Liver (tissue), 3 donors: ENCODE measurements at regions not wholly inside any gene's neighbourhood (a gene's known extent, or its start where the extent isn't known, plus 50 kb on each side); places are given as distances from the start of the nearest gene placed in this dataset.

ENCODE experiments used
- TAF1 ChIP-seq: conservative IDR thresholded peaks from 2 replicates; pipeline ENCODE4 v1.6.1; 2016; ENCODE audit warnings: antibody characterized with exemption, mild to moderate bottlenecking
- TF ChIP-seq, protein P1 (sequence below): fragments of 150-350 bp; IDR thresholded peaks from 2 replicates; pipeline ENCODE4 v1.5.1; 2017; ENCODE audit warnings: improper control_type of control experiment, low read depth, low read length; ENCODE audit not compliant: missing input control
- TF ChIP-seq, protein P2 (sequence below): IDR thresholded peaks from 2 replicates; pipeline ENCODE4 v1.6.1; 2016; ENCODE audit warnings: antibody characterized with exemption, mild to moderate bottlenecking
- donor health status: healthy.
- donor health status: healthy.

DNA sequence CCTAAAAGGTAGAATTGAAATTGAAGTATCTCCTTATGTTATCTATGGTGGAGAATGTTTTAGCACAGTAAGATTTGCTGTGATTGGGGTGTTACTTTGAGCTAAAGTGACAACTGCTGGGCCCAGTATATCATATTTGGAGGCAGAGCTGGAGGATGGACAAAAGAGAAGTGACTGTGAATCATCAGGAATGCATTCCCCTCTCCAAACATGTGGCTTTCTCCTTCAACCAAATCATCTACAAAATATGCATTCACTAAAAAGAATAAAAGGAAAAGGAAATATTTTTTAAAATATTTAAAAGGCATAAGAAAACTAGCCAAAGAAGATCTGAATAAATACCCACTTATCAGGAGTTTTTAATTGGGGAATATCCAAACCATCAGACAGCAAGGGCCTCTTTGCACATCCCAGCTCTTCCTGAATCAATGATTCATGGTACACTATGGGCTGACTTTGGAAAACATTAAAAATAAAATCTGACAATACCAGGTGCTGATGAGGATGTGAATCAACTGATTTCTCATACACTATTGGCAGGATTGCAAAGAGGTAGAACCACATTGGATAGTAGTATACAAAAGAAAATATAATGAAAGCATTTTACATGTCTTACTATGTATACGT, 671.7 kb upstream of the NR3C2 start:
- TF ChIP-seq, protein P1, sequence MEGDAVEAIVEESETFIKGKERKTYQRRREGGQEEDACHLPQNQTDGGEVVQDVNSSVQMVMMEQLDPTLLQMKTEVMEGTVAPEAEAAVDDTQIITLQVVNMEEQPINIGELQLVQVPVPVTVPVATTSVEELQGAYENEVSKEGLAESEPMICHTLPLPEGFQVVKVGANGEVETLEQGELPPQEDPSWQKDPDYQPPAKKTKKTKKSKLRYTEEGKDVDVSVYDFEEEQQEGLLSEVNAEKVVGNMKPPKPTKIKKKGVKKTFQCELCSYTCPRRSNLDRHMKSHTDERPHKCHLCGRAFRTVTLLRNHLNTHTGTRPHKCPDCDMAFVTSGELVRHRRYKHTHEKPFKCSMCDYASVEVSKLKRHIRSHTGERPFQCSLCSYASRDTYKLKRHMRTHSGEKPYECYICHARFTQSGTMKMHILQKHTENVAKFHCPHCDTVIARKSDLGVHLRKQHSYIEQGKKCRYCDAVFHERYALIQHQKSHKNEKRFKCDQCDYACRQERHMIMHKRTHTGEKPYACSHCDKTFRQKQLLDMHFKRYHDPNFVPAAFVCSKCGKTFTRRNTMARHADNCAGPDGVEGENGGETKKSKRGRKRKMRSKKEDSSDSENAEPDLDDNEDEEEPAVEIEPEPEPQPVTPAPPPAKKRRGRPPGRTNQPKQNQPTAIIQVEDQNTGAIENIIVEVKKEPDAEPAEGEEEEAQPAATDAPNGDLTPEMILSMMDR, result no peak
- no peak for TF ChIP-seq TAF1
- TF ChIP-seq, protein P2, sequence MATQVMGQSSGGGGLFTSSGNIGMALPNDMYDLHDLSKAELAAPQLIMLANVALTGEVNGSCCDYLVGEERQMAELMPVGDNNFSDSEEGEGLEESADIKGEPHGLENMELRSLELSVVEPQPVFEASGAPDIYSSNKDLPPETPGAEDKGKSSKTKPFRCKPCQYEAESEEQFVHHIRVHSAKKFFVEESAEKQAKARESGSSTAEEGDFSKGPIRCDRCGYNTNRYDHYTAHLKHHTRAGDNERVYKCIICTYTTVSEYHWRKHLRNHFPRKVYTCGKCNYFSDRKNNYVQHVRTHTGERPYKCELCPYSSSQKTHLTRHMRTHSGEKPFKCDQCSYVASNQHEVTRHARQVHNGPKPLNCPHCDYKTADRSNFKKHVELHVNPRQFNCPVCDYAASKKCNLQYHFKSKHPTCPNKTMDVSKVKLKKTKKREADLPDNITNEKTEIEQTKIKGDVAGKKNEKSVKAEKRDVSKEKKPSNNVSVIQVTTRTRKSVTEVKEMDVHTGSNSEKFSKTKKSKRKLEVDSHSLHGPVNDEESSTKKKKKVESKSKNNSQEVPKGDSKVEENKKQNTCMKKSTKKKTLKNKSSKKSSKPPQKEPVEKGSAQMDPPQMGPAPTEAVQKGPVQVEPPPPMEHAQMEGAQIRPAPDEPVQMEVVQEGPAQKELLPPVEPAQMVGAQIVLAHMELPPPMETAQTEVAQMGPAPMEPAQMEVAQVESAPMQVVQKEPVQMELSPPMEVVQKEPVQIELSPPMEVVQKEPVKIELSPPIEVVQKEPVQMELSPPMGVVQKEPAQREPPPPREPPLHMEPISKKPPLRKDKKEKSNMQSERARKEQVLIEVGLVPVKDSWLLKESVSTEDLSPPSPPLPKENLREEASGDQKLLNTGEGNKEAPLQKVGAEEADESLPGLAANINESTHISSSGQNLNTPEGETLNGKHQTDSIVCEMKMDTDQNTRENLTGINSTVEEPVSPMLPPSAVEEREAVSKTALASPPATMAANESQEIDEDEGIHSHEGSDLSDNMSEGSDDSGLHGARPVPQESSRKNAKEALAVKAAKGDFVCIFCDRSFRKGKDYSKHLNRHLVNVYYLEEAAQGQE, result no peak
